Keratinocyte (primary cell): ENCODE measurements at regions not wholly inside any gene's neighbourhood (a gene's known extent, or its start where the extent isn't known, plus 50 kb on each side); places are given as distances from the start of the nearest gene placed in this dataset.

ENCODE experiments used
- DNase-seq: peaks from one replicate; pipeline ENCODE4 v3.0.0-alpha.2; 2011; ENCODE audit warnings: low read depth, missing footprints, low spot score
- FAIRE-seq: peaks from 2 replicates; lab custom pipeline; 2011; peaks lifted over from hg19 to GRCh38; lab: Jason Lieb, UNC
- H2AFZ ChIP-seq: 2 replicates; pipeline ENCODE4 v1.6.0; 2012; ENCODE audit warnings: low read length, control low read depth, inconsistent platforms; ENCODE audit not compliant: control insufficient read depth
- H3K27ac ChIP-seq: 2 replicates; pipeline ENCODE4 v1.5.1; 2011; ENCODE audit warnings: low read length; ENCODE audit not compliant: control insufficient read depth, insufficient read depth
- H3K27me3 ChIP-seq: 3 replicates; pipeline ENCODE4 v1.6.0; 2011; ENCODE audit warnings: low read length; ENCODE audit not compliant: control insufficient read depth, insufficient read depth; ENCODE audit errors: extremely low read depth
- H3K36me3 ChIP-seq, 2 experiments: 2 replicates in 1 of 2; 3 replicates in 1 of 2; pipeline ENCODE4 v1.5.1; 2011; ENCODE audit warnings: low read length in 2 of 2, mild to moderate bottlenecking in 1 of 2; ENCODE audit not compliant: control insufficient read depth in 2 of 2, insufficient read depth in 2 of 2; ENCODE audit errors: extremely low read depth in 1 of 2
- H3K4me1 ChIP-seq: 3 replicates; pipeline ENCODE4 v1.5.1; 2011; ENCODE audit warnings: low read length; ENCODE audit not compliant: control insufficient read depth, insufficient read depth; ENCODE audit errors: extremely low read depth
- H3K4me2 ChIP-seq: 3 replicates; pipeline ENCODE4 v1.6.0; 2011; ENCODE audit warnings: low read depth, low read length; ENCODE audit not compliant: control insufficient read depth, insufficient read depth; ENCODE audit errors: extremely low read depth
- H3K4me3 ChIP-seq, 3 experiments: fragments of 200-600 bp in 1 of 3; sonication (generic) in 1 of 3; 2 replicates in 2 of 3; 3 replicates in 1 of 3; pipeline ENCODE4 v1.5.1; 2011 to 2016; ENCODE audit warnings: low read length in 3 of 3, mild to moderate bottlenecking in 3 of 3, control low read depth in 2 of 3, inconsistent platforms in 1 of 3, low read depth in 1 of 3, mixed read lengths in 1 of 3, mixed run types in 1 of 3, moderate library complexity in 1 of 3; ENCODE audit not compliant: control insufficient read depth in 2 of 3, insufficient read depth in 2 of 3; ENCODE audit errors: extremely low read depth in 1 of 3
- H3K79me2 ChIP-seq: 2 replicates; pipeline ENCODE4 v1.6.0; 2012; ENCODE audit warnings: low read length; ENCODE audit not compliant: control insufficient read depth, insufficient read depth
- H3K9ac ChIP-seq: 3 replicates; pipeline ENCODE4 v1.6.0; 2011; ENCODE audit warnings: low read length; ENCODE audit not compliant: control insufficient read depth, insufficient read depth; ENCODE audit errors: extremely low read depth
- H3K9me1 ChIP-seq: 3 replicates; pipeline ENCODE4 v1.6.0; 2011; ENCODE audit warnings: low read length; ENCODE audit not compliant: control insufficient read depth, insufficient read depth; ENCODE audit errors: extremely low read depth
- H3K9me3 ChIP-seq: 2 replicates; pipeline ENCODE4 v1.5.1; 2012; ENCODE audit warnings: low read depth, low read length; ENCODE audit not compliant: control insufficient read depth
- H4K20me1 ChIP-seq: 3 replicates; pipeline ENCODE4 v1.6.0; 2011; ENCODE audit warnings: low read length; ENCODE audit not compliant: control insufficient read depth, insufficient read depth; ENCODE audit errors: extremely low read depth
- EZH2 ChIP-seq: IDR thresholded peaks from one replicate; pipeline ENCODE4 v1.6.1; 2012; ENCODE audit warnings: inconsistent platforms, mild to moderate bottlenecking, low read length, moderate library complexity
- dilution Hi-C: fragments of 300-500 bp; cut with MboI; formaldehyde crosslinking; loops from one replicate; pipeline ENCODE4 v1.7.0; 2020; ENCODE audit warnings: low sequenced_read_pairs; ENCODE audit not compliant: extremely low pct_ligation_motif_present
- TF ChIP-seq, protein P1 (sequence below), 3 experiments: IDR thresholded peaks in 1 of 3; conservative IDR thresholded peaks in 1 of 3; optimal IDR thresholded peaks in 1 of 3; 2 replicates in 2 of 3; 3 replicates in 1 of 3; pipeline versions ENCODE3 to v1.5.1; 2011; ENCODE audit warnings: low read length in 3 of 3, mild to moderate bottlenecking in 3 of 3, moderate library complexity in 2 of 3, control low read depth in 1 of 3, inconsistent platforms in 1 of 3; ENCODE audit not compliant: insufficient read depth in 2 of 3; ENCODE audit errors: extremely low read depth in 1 of 3

DNA sequence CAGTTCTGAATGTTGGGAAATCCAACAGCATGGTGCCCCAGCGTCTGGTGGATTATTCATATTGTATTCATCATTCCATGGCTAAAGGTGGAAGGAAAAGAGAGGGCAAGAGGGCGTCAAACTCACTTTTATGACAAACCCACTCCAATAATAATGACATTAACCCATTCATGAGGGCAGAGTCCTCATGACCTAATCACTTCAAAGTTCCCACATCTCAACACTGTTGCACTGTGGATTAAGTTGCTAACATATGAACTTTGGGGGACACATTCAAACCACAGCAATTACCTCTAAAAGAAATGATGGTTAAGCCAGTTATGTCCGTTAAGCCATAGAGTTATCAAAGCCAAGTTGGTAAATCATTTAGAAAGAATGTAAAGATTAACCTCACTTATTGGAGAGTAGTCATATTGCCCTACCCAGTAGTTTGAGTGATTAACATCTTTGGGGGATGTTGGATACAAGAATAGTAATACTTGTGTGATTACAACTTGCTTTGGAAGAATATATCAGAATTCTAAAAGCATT is 212.4 kb upstream of the FLRT2 start:
- no peak for TF ChIP-seq EZH2
- TF ChIP-seq, protein P1, sequence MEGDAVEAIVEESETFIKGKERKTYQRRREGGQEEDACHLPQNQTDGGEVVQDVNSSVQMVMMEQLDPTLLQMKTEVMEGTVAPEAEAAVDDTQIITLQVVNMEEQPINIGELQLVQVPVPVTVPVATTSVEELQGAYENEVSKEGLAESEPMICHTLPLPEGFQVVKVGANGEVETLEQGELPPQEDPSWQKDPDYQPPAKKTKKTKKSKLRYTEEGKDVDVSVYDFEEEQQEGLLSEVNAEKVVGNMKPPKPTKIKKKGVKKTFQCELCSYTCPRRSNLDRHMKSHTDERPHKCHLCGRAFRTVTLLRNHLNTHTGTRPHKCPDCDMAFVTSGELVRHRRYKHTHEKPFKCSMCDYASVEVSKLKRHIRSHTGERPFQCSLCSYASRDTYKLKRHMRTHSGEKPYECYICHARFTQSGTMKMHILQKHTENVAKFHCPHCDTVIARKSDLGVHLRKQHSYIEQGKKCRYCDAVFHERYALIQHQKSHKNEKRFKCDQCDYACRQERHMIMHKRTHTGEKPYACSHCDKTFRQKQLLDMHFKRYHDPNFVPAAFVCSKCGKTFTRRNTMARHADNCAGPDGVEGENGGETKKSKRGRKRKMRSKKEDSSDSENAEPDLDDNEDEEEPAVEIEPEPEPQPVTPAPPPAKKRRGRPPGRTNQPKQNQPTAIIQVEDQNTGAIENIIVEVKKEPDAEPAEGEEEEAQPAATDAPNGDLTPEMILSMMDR (optimal IDR thresholded peaks at IDR 0.05 in 1 of 3, IDR thresholded peaks at IDR 0.05 in 1 of 3, conservative IDR thresholded peaks at IDR 0.05 in 1 of 3; ENCODE audit: extremely low read depth in 1 of 3, insufficient read depth in 2 of 3, low read length in 3 of 3): no peak
- no peaks in the 10 kb centered on the region for H3K4me1 ChIP-seq
- FAIRE-seq (no peak), DNase-seq (no peak)
- H4K20me1 ChIP-seq: no peaks in the 10 kb centered on the region
- dilution Hi-C loops: no loop called here
- no peaks in the 10 kb centered on the region for H3K79me2 ChIP-seq
- no peaks in the 10 kb centered on the region for H3K9me1 ChIP-seq
- no peaks in the 10 kb centered on the region for H3K9me3 ChIP-seq
- H3K4me2 ChIP-seq: no peak overlapping the region
- H3K36me3 ChIP-seq: no peaks in the 10 kb centered on the region
- no peak overlapping the region for H3K9ac ChIP-seq
- no peak overlapping the region for H2AFZ ChIP-seq
- H3K27me3 ChIP-seq: no peaks in the 10 kb centered on the region
- H3K4me3 ChIP-seq: no peak overlapping the region
- no peak overlapping the region for H3K27ac ChIP-seq

DNA sequence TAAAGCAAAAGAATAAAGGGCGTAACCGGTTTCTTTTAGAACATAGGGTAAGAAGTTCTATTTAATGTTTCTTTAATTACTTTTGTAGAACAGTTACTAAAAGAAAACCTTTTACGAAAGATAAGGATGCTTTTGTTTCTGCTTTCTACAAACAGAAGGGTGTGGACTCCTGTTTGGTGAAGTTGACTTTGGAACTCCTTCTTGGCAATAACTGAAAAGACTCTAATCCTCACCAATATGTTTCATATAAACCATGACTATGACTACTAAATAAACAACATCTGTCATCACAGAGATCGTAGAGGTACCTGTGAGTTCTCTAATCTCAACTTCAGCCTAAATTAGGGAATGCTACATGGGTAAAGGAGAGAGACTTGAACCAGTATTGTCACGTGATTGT is 210.8 kb upstream of the FLRT2 start:
- H3K4me1 ChIP-seq: no peaks in the 10 kb centered on the region
- no peak overlapping the region for H3K9ac ChIP-seq
- no peak for TF ChIP-seq EZH2
- TF ChIP-seq, protein P1 (optimal IDR thresholded peaks at IDR 0.05 in 1 of 3, IDR thresholded peaks at IDR 0.05 in 1 of 3, conservative IDR thresholded peaks at IDR 0.05 in 1 of 3; ENCODE audit: extremely low read depth in 1 of 3, insufficient read depth in 2 of 3, low read length in 3 of 3): no peak
- FAIRE-seq: peak; percentile 5
- no peak overlapping the region for H2AFZ ChIP-seq
- DNase-seq: no peak
- dilution Hi-C loops: no loop called here
- no peak overlapping the region for H3K4me2 ChIP-seq
- H3K9me3 ChIP-seq: no peaks in the 10 kb centered on the region
- H3K36me3 ChIP-seq: no peaks in the 10 kb centered on the region
- H3K4me3 ChIP-seq: no peak overlapping the region
- no peaks in the 10 kb centered on the region for H3K9me1 ChIP-seq
- no peak overlapping the region for H3K27ac ChIP-seq
- H3K27me3 ChIP-seq: no peaks in the 10 kb centered on the region
- H3K79me2 ChIP-seq: no peaks in the 10 kb centered on the region
- no peaks in the 10 kb centered on the region for H4K20me1 ChIP-seq
